NCI-H146 (cell line): ENCODE measurements at regions not wholly inside any gene's neighbourhood (a gene's known extent, or its start where the extent isn't known, plus 50 kb on each side); places are given as distances from the start of the nearest gene placed in this dataset.
"Not testable (repeated sequence)": the region's sequence is repeated elsewhere in the genome, so short reads cannot be mapped to it uniquely, and the experiment has no call there.

Experiments
- DNase-seq: peaks from one replicate; lab custom pipeline; 2025; lab: John Stamatoyannopoulos, UW

DNA sequence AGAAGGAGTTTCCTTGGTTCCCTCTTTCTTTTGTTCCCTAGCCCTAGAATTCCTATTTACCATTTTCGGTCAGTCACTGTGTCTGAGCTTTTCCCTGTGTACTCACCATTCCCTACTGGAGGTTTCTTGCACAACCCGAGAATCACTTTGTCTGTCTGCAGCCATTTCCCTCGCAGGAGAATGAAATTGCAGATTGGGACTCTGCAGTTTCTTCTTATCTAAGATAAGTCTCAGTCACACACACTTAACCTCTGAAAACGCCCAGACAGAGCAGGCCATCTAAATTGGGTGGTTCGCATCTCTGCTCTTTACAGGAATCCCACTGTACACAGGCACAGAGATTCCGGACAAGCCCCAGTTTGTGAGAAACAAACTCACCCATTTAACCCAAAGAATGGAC is 58.6 kb upstream of the CNTNAP2 start:
- DNase-seq: no peak

DNA sequence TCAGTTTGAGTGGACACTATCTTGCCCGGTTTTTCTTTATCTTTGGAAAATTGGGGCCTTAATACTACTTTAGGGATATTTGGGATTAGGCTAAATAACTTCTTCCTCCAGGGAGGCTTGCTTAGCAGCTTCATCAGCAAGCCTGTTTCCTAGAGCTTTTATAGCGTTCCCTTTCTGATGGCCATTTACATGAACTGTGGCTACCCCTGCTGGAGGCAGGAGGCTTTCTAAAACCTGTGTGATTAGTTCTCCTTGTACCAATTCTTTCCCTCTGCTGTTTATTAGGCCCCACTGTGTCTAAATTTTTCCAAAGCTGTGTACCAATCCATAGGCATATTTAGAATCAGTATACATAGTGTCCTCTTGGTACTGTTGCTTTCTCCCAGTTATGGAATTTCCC is 61.7 kb upstream of the CNTNAP2 start:
- DNase-seq: no peak

DNA sequence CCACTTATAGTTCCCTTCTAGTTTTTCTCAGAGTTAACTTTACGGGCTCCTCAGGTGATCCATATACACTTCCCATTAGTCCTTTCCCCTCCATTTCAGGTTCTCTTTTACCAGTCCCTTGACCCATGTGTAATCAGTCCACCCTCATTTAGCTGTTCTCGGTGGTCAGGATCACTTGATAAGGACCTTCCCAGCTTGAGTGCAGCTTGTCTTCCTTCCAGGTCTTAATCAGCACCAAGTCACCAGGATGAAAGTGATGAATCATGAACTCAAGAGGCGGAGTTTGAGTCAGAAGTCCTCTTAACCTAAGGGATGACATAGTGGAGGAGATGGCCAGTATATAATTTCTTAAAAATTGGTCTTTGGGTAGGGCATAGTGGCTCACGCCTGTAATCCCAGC is 63.1 kb upstream of the CNTNAP2 start:
- DNase-seq: no peak

DNA sequence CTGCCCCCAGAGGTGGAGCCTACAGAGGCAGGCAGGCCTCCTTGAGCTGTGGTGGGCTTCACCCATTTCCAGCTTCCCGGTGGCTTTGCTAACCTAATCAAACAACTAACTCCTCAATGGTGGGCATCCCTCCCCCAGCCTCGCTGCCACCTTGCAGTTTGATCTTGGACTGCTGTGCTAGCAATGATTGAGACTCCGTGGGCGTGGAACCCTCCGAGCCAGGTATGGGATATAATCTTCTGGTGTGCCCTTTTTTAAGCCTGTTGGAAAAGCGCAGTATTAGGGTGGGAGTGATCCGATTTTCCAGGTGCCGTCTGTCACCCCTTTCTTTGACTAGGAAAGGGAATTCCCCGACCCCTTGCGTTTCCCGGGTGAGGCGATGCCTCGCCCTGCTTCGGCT is 73.3 kb upstream of the CNTNAP2 start:
- not testable (repeated sequence) for DNase-seq

DNA sequence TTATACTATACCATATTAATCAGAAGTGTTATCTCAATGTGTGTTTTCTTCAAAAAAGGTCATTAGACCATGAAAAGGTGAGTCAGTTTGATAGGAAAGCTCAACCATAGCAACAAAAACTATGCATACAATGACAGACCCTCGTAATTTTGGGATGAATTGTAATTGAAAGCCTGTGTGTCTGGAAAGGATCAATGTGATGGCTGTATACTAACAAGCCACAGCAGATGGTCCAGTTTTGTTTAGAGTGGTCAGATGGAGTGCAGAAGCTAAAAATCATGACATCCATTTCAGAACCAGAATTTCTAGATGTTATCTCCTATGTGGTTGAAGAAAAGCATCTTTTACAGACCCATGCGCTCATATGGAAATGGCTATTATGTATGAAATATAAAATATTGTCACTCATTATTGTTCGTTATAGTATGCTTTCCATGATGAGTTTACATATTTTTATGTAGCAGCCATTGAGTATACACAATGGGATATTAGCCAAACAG is 88.3 kb upstream of the CNTNAP2 start:
- DNase-seq: no peak

GRCh38 chr7:146027243-146027642 is 89.4 kb upstream of the CNTNAP2 start:
- no peak for DNase-seq

DNA sequence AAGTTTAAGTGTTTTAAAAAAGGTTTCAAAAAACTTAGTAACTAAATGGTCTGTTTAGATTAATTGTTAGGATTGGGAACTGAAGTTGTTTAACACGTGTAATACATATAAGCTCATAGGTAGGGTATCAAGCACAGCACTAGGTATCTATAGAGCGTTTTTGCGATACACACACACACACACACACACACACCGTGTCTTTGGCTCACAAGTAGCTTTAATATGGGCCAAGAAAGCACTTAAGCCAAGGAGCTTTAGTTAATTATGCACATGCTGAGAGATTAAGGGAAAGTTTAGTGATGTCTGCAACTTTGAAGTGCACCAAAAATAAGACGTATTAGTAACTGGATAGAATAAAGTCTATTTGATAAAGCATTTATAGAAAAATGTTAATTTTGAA is 93.8 kb upstream of the CNTNAP2 start:
- no peak for DNase-seq

DNA sequence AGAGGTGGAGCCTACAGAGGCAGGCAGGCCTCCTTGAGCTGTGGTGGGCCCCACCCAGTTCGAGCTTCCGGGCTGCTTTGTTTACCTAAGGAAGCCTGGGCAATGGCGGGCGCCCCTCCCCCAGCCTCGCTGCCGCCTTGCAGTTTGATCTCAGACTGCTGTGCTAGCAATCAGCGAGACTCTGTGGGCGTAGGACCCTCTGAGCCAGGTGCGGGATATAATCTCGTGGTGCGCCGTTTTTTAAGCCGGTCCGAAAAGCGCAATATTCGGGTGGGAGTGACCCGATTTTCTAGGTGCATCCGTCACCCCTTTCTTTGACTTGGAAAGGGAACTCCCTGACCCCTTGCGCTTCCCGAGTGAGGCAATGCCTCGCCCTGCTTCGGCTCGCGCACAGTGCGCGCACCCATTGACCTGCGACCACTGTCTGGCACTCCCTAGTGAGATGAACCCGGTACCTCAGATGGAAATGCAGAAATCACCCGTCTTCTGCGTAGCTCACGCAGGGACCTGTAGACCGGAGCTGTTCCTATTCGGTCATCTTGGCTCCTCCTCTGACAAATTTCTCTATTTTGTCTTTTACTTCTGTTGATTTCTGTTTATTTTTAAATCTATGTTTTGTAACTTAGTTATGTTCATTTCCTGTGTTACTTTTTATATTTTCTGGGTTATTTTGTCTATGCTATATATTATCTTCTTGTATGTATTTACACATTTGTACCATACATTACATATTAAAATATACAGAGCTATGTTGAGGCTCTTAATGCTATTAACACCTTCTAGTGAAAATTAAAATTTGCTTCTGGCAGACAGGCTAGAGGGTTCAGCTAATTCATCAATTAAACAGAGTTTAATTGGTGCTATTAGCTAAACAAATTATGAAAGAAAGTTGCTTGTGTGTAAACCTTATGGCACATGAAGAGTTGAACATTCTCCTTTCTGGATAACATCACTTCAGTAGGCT is 97.3 kb upstream of the CNTNAP2 start:
- DNase-seq: not testable (repeated sequence)

DNA sequence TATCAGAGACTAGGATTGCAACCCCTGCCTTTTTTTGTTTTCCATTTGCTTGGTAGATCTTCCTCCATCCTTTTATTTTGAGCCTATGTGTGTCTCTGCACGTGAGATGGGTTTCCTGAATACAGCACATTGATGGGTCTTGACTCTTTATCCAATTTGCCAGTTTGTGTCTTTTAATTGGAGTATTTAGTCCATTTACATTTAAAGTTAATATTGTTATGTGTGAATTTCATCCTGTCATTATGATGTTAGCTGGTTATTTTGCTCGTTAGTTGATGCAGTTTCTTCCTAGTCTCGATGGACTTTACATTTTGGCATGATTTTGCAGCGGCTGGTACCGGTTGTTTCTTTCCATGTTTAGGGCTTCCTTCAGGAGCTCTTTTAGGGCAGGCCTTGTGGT is 99.2 kb upstream of the CNTNAP2 start:
- not testable (repeated sequence) for DNase-seq

DNA sequence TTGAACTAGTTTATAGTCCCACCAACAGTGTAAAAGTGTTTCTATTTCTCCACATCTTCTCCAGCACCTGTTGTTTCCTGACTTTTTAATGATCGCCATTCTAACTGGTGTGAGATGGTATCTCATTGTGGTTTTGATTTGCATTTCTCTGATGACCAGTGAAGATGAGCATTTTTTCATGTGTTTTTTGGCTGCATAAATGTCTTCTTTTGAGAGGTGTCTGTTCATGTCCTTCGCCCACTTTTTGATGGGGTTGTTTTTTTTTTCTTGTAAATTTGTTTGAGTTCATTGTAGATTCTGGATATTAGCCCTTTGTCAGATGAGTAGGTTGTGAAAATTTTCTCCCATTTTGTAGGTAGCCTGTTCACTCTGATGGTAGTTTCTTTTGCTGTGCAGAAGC is 102.4 kb upstream of the CNTNAP2 start:
- not testable (repeated sequence) for DNase-seq

DNA sequence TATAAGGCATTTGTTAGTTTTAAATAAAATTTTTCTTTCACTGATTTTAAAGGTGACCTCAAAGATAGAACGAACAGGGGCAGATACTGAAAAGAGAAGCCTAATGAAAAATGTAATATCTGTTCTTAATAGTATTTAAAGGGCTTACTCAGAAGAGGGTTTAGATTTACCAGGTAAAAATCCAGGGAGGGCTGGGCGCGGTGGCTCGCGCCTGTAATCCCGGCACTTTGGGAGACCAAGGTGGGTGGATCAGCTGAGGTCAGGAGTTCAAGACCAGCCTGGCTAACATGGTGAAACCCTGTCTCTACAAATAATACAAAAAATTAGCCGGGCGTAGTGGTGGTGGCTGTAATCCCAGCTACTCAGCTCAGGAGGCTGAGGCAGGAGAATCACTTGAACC is 108.3 kb upstream of the CNTNAP2 start:
- no peak for DNase-seq

DNA sequence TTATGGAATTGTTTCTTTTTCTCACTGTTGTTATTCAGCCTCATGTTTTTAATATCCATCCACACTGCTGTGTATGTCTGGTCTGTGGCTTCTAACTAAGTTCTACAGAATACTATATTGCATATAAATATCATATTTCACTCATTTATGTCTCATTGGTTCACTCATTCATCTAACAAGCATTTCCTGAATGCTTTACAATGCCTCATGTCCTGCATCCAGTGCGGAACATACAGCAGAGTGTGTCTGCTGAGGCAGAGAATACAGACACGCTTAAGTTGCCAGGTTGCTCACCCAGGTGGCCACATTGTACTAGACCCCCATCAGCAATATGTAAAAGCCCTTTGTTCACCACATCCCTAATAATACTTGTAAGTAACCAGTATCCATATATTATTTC is 111.8 kb upstream of the CNTNAP2 start:
- DNase-seq: no peak

DNA sequence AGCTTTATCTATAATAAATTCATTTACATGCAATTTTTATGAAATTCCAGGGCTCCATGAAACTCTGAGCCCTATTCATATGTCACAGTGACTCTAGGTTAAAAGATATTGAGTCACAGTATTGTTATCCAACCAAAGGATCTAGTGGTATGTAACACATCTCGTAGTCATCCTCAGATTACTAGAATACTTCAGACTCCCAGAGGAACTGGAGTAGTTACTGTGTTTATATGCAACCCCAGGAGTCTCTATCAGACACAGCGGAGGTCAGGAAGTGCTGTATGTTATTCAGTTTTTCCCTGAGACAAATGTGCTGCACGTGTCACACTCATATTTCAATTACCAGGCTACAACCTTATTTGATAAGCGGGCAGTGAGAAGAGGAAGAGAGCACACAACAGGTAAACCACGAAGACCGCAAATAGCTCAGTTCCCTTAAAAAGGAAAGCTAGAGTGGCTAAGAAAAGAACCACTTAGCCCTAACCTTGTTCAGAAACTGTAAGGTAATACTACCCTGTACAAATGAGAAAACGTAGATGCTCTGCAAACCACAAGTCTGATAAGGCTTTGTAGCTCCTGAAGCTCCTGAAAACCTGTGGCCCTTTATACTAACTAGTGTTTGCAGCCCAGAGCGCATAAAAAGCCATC is 114.0 kb upstream of the CNTNAP2 start:
- DNase-seq: no peak

DNA sequence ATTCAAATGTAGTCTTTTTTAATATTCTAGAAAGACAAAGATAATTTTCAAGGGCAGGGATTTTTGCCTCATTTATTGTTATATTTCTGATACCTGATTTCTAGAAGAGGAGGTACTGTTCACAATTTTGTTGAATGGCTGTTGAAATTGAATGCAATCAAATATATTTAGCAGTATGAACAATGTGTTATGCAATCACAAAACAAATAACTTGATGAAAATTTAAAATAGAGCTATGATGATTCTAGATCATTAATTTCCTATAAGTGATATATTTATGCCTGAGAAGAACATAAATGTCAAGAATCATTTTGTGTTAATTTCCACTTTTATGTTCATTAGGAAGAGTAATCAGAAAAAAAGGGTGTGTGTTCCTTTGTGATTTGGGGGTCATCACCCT is 114.6 kb upstream of the CNTNAP2 start:
- DNase-seq: no peak

DNA sequence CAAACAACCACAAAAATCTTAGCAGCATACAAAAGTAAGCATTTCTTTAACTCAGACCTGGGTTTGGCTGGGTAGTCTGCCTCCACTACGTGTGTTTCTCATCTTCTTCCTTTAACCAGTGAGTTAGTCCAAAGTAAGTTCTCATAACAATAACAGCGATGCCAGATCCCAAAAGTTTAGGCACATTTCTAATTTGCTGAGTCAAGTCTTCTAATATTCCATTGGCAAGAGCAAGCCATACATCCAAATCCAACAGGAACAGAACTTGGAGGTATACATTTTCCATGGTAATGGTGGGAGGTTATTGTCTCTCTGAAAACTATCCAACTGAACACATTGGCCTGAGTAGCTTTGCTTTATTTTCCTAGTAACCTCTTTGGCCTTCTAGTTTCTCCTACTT is 115.7 kb upstream of the CNTNAP2 start:
- no peak for DNase-seq

DNA sequence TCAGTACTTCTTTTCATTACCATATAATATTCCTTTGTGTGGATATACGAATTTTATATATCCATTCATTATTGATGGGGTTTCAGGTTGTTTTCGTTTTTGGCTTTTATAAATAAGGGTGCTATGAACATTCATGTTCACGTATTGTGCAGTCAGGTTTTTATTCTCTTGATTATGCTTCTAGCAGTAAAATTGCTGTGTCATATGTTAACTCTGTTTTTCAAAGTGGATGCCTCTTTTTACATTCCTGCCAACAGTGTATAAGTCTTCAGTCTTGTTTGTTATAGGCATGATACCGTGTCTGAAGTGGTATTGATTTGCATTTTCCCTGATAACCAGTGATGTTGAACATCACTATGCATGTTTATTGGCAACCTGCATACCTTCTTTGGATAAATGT is 127.1 kb upstream of the CNTNAP2 start:
- no peak for DNase-seq

- no peak for DNase-seq
These were observed 130.2 kb upstream of the CNTNAP2 start for GRCh38 chr7:145986248-145986874.

DNA sequence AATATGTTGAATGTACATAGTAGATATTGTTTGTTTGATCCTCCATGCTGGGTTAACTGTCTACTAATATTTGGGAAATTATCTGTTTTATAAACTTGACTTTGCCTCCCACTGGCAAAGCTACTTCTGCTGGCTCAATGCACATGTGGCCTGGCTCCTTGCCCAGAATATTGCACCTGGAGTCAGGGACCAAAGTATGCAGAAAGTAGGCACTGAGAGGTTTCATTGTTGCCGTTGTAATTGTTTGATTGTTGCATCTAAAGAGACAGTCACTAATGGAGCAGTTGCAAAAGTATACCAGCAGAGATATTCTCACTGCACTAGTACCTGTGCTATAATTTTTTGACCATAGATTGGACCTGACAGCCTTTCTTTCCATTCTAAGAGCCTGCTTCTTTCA is 137.8 kb upstream of the CNTNAP2 start:
- peak; percentile 98 for DNase-seq

- DNase-seq: no peak
These were observed 156.6 kb upstream of the CNTNAP2 start for GRCh38 chr7:145959981-145960380.

- peak; percentile 43 for DNase-seq
These were observed 159.3 kb upstream of the CNTNAP2 start for GRCh38 chr7:145957160-145957890.

DNA sequence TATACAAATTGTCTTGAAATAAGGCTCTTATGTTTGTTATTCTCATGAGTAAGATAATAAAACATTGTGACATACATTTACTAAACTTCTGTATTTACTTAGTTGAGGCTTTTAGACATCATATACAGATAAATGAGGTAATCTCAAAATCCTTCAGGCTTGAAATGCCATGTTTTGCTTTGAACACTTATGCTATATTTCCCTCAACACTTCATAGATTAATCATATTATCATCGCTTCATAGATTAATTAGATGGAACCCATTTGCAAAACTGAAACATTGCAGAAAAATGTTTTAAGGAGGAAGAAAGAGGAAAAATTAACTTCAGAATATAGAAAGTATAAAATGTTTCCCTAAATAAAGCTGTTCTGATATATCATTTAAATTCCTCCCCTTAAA is 165.0 kb upstream of the CNTNAP2 start:
- no peak for DNase-seq

- no peak for DNase-seq
These were observed 187.7 kb upstream of the CNTNAP2 start for GRCh38 chr7:145928937-145929336.
